Glomerular endothelial cell (primary cell): ENCODE measurements at regions not wholly inside any gene's neighbourhood (a gene's known extent, or its start where the extent isn't known, plus 50 kb on each side); places are given as distances from the start of the nearest gene placed in this dataset.

Experiments
- DNase-seq: peaks from one replicate; pipeline ENCODE4 v3.0.0-alpha.2; 2011; ENCODE audit warnings: low read depth, low spot score; ENCODE audit errors: extremely low read depth

DNA sequence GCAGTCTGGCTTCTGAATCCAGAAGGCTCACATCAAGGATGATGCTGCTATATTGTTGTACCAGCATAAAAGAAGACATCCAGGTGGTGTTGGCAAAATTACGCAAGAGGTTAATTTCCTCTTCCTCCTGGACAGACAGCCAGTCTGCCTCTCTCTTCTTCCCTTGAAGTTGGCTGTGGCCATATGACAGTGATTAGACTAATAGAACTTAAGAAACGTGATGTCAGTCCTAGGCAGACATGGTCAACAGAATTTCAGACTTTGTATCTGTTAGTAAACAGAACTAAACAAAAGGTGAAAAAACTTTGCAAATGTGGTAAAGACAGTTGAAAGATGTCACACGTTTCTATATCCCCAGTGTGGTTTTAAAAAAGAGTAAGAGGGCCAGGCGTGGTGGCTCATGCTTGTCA is 465.2 kb upstream of the NR2F2 start:
- DNase-seq, result no peak

DNA sequence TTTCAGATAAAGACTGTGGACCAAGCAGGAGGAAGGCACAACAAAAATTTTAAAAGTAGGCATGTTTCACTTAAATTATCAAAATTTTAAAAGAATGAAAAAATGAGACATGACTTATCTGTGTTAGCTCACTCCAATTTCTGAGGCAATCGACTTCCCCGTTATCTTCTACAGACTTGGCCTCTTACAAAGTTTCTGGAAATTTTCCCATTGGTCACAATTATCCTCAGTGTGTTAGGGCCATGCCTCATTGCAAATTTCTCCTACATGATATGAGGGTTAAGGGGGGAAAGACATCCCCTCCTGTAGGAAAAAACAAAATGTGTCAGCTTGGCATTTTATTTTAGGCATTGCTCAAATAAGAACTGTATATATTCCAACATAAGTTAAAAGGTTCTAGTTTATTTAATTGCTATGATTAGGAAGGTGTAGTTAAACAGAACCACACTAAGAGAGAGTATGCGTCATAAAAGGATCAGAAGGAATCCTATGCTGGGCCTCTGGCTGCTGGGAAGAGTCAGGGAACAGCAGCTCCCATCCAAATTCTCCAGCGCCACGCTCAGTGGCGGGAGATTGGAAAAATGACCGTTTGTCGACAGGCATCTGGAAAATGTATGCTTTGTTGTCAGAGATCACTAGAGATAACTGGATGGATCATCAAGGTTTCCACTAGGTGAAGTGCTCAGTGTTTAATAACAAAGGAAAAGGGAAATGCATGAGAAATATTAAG is 463.6 kb upstream of the NR2F2 start:
- DNase-seq, result no peak

DNA sequence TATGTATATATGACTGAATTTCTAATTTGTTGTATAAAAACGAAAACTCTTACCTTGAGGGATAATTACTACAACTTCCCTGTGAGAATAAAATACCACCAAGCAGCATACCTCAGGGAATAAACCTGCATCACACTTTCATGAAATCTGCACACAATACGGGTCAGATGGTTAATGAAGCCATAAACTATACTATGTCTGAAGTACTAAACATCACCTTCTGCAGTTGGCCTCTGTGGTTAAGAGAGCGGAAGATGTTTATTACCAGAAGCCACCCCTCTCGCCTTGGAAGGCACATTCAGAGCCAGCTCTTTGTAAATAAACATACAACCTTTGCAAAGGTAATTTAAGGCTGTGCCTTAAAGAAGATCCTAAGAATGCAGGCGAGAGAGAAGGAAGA is 462.1 kb upstream of the NR2F2 start:
- no peak for DNase-seq

DNA sequence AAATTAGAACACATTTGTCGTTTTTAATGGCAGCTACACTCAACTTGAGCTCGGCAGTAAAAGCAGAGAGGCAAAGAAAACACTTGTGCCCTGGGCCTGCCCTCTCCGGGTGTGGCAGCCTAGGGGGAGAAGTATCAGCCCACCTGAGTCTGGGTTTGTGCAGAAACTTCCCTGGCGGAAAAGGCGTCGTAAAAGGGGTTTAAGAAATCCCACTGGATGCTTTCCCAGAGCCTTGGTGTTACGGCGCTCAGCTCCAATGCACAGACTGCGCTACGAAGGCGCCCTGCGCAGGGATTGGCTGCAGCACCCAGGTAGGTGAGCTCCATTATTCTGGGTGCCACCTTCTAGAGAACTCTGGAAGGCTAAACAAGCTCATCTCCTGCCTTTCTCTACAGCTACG is 461.5 kb upstream of the NR2F2 start:
- no peak for DNase-seq

DNA sequence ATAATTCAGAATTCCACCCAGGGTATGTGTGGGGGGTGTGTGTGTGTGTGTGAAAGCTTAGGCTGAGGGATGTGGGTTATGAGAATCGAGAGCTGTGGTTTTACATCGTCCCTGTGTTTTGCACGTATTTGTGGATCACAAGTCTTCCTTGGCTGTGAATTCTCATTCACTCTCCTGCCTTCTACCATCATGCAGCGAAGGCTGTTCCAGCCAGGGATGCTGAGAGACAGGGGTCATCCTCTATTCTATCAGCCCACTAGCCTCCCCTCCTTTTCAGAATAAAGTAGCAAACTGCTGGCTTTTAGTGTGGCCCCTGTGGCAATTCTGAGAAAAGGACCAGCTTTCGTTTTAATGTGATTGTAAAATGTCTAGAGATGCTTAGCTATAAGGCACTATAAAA is 460.6 kb upstream of the NR2F2 start:
- DNase-seq, result no peak

DNA sequence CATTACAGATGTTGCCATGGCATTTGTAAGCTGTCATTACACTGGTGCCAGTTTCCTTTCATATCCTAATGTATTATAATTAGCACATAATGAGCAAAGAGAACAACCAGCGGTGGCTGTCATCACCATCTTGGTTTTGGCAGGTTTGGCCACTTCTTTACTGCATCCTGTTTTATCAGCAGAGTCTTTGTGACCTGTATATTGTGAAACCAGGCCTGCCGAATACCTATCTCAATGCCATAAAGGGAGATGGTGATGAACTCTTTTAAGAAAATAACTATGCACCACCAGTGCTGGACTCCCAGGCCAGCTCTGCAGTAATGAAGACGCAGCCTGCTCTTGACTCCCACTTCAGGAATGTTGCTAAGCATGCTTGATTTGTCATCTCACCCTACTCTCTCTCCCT is 458.1 kb upstream of the NR2F2 start:
- DNase-seq, result no peak

DNA sequence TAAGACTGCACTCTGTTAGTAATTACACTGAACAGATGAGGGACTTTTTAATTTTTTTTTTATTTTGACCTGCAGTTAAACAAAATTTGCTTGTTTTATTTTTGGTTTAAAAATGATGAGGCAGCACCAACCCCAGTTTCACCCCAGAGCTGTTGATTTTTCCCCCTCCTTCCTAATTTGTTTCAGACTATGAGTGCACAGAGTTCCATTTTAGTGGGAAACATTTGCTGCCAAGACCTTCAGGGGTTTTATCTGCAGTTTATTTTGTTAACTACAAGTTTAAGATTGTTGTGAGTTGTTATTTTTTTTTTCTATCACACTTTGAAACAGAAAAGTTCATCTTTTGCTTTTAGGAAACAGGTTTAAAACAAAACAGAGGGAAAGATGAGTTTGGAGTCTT is 455.9 kb upstream of the NR2F2 start:
- no peak for DNase-seq

DNA sequence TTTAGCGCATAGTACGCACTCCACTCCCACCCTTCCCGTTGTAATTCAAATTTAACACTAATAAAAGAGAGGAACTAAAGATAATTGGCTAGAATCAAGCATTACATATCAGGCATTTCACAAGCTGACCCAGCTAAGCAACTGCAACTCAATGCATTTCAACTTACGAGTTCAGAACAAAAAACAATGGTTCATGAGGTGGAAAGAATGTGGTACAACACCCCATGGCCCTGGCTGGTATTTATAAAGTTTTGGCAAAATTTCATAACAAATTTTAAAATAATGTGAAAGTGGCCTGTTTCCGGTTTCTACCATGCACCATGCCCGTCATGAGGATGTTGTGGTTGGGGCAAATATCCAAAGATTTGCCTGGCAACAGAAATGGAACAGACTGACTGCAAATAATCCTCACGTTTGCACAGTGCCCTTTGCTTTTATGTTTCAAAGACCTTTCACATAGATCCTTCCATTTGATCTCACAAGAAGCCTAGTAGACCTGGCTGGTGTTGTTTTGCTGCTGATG is 455.3 kb upstream of the NR2F2 start:
- DNase-seq, result no peak

DNA sequence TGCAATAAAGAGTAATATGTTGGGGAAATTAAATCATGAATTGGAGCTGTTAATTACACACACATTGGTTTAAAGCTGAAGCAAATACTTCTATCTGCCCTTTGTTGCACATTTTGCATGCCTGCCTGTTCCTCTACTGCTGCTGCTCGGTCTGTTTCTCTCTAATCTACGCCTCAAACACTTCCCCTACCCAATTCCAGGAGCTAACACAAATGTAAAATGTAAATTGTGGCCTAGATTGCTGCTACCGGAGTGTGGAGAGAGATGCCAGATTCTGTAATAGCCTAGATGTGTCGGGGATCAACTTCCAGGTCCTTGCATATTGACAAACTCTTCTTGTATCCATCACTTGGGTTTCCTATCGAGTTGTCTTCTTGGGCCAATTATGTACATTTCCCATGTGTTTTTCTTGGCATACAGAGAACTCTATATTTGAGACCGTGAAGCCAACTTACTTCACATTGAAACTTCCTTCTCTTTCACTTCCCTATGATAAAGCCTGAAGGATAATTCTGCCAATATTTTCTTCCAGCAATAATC is 450.4 kb upstream of the NR2F2 start:
- no peak for DNase-seq

DNA sequence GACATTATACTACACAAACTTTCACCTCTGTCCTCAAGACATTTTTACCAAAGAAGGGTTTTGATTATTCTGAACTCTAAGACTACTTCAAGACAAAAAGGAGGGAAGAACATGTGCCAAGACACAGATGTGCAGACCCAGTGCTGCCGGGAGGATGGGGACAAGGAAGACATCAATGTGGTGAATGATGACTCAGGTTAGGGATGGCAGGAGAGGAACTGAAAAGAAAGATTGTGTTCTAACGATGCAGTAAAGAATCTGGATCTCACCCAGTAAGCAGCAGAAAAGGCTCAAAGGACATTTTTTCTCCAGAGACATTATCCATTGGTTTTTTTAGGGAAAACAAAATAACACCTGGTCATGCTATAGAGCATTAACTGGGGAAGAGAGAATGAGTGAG is 449.9 kb upstream of the NR2F2 start:
- no peak for DNase-seq

DNA sequence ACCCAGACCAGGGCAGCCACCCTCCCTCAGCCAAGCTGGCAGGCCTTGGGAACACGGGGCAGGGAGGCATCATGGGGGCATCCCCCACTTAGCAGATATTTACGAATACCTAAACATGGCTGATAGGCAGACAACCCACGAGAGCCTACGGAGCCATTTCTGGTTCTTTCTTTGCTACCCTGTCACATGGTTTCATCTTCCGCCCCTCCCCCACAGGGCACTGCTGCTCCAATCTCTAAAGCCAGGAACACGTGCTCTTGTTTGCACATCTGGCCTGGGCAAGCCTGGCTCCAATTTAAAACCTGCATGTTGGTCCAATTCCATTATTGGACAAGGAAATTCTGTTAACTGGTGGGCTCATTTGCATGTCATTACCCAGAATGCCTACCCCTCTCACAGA is 447.4 kb upstream of the NR2F2 start:
- DNase-seq, result no peak

DNA sequence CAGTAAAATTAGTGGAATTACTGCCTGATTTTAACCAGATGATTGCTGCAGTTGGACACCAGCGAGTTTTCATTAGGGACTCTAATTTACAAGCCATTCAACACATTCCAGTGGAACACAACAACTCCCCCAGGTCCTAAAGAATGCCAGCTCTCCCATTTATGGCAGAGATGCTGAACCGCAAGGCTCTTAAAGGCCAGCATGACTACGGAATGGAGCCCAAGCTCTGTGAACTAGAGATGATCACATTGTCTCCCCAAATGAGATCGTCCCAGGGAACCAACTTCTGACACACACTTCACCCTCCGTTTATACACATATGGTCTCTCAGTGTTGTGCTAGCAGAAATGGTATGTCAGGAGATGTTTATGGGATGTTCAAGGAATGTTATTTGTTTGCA is 446.2 kb upstream of the NR2F2 start:
- DNase-seq, result no peak

DNA sequence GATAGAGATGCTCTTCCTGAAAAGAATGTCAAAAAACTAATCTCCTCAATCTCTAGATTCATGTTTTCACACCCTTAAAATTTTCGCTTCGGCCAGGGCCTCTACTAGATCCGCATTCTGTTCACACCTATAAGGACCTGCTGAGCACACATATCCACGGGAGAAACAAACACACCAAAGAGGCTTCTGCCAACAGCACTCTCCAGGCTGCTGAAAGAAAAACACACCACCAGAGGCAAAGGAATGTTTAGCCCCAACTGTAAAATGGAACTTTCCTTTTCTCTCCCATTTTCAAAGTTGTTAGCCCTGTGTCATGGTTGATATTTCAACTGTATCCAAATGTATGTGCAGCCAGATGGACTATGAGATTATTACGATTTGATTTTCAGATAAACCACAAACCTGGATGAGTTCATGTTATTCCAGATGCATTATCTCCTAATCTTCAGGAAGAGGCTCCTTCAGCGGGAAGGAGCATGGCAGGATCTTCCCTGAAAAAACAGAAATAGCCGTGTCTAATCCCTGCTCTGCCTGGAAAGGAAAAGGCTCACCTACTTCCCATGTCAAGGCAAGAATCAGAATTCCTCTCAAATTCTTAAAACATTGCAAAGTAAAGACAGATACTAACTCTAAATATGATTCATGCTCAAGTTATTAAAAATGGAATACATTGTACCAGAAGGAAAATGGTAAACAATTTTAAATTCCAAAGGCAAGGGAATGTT is 442.7 kb upstream of the NR2F2 start:
- DNase-seq, result no peak

DNA sequence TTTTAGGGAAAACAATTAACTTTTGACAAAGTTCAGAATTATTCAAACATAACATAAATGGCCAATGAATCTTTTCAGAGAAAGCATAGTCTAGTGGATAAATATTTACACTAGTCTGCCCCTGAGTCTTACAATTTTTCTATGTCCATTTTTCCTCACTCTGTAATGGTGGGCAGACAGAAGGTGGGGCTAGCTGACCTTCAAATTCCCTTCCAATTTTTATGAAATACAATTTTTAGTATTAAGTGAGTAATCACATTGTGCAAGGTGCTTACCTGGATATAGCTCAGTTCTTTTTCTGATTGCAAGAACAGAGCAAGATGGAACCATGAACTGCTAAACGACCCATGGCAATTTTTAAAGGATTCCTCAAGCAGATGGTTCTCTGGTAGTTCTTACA is 441.7 kb upstream of the NR2F2 start:
- no peak for DNase-seq

DNA sequence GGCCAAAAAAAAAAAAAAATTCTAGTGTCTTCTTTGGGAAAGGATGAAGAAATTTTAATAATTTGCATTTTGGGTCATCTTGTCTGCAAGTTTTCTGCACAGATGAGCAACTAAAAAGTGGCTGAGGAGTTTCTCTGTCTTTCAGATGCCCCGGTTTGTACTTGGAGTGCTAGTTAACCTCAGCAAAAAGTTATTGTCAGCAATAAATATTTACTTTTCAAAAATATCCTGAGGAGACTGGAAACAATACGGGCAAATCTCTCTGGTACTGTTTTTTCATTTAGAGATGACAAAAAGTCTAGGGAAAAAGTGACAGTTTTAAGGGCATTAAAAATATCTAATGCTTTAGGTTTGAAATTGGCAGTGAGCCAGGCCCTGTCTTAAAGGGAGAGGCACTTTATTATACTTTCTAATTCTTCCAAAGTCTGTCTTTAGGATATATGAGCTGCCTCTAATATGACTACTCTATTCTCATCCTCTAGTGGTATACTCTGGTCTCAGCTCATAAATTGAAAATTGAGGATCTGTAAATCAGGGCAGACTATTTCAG is 436.0 kb upstream of the NR2F2 start:
- DNase-seq, result no peak

DNA sequence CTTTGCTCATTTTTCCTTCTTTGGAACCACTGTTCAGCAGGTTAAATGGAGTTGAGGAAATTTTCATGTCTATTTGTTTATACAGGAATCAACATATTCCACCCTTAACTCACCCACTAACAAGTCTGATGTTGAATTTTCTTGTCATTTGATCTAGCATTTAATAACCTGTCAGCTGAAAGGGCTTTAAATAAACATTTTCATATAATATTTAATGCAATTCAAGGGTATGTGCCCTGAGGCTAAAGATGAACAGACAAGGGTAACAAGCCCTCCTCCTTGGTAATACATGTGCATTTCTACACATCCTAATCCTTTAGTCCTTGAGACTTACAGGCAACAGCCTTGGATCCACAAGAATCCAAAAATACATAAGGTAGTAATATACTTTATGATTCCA is 435.0 kb upstream of the NR2F2 start:
- DNase-seq, result no peak

DNA sequence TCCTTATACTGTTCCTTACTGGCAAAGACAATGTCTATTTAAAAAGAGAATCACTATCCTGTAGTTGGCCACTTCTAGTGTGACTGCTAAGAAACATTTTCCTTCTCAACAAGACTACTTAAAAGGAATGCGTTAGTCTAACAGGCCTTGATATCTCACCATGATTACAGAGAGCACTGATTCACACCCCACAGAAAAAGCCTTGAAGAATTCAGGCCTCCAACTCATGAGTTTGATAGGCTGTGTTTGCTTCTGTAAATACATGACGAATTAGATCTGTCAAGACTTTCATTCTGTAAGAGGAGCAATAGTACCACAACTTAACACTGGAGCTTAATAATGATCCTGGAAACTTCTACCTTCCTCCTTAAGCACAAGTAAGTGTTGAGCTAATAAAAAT is 432.8 kb upstream of the NR2F2 start:
- no peak for DNase-seq

DNA sequence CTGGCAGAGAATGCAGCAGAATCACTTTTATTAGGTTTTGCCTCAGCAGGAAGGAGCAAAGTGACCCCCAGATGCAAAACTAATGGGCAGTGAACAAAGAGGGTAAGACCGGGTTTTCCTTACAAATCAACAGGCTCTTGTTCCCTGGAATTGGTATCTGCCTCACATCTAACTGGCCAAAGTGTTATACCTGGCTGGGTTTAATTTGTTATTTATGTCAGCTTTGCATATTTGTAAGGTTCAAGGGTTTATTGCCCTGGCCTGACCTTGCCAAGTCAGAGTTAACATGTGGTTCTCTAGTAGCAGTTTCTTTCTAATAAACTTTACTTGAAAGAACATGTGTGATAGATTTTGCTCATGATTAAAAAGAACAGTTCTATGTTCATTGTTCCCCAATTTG is 431.7 kb upstream of the NR2F2 start:
- DNase-seq, result no peak

DNA sequence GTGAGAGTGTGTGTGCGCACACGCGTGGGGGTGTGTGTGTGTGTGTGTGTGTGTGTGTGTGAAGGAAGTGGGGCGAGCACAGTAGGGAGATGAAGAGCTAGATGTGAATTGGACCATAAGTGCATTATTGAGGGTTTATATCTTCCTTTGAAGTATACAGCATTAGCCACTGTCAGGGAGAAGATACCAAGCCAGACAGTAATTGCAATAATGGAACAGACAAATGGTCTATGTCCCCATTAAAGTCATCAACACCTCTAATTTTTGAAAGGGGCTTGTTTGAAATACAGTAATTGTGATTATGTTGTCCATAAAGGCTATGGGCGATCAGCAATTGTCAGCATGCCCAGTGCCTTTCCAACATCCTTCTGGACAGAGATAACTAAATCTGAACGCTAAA is 429.2 kb upstream of the NR2F2 start:
- no peak for DNase-seq

DNA sequence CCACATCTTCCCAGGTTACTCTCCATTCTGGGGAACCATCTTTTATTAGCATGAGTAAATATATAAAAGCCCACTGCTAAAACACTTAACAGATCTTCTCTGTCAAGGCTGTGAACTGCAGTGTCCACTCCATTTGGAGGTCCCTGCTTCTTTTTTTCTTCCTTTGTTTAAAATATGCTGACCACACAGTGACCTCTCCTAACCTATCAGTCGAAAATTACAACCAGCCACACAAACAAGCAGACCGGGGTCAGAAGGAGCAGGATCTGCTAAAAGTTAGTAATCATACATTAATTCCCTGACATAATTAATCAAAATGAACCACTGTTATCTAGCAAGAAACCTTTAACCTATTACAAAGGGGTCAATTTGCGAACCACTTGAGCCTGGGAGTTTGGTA is 427.9 kb upstream of the NR2F2 start:
- no peak for DNase-seq

DNA sequence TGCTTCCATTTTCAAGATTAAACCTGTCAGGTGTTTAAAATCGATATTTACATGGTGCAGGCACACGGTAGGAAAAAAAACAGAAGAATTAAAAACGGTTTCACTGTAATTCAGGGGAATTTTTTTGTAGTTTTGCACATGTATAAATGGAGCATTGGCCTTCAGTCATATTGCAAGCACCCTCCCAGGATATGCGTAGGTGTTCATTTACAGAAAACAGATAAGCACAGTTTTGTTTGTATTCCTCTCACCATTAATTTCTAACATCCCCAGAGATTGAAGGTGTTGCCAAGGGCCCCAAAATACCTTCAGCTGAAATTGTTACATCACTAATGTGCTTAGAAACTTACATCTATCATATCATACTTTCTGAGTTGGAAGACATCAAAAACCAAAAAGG is 427.1 kb upstream of the NR2F2 start:
- DNase-seq, result no peak

DNA sequence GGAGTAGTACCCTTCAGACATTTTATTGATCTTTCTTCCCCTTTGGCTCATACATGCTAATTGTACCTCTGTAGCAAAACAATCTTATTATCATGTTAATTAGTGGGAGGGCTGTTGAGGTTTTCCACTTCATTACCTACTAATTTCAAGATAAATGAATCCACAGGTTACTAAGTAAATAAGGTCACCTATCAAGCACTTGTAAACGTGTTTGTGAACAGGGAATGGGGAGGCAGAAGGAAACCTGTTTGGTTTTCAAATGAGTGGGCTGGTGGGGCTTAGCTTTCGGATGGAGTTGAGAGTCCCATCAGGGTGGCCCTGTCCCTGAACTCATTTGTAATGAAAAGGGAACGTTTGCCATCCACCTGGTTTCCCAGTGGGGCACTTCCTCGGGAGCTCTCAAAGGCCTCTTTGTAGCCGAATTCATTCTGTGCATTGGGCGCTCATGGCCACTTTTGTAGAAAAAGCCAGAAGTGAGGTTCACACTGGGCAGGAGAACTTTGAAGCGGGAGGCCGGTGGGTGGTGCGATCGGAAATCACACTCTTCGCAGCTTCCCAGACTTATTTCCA is 419.8 kb upstream of the NR2F2 start:
- no peak for DNase-seq
